GM23338 (cell line): ENCODE measurements at regions not wholly inside any gene's neighbourhood (a gene's known extent, or its start where the extent isn't known, plus 50 kb on each side); places are given as distances from the start of the nearest gene placed in this dataset.

Experiments
- ATAC-seq: fragments of 200-7000 bp; cut with Tn5 transposase; 3 replicates; pipeline ENCODE4 v1.9.1; 2020
- DNase-seq: peaks from one replicate; pipeline ENCODE4 v3.0.0-alpha.2; 2015; ENCODE audit warnings: low spot score
- H2AFZ ChIP-seq: fragments of 200-600 bp; sonication (generic); 2 replicates; pipeline ENCODE4 v1.8.0; 2016; ENCODE audit warnings: antibody characterized with exemption, mild to moderate bottlenecking, moderate library complexity
- H3F3A ChIP-seq: fragments of 200-600 bp; sonication (generic); replicated peaks from 2 replicates; pipeline ENCODE4 v1.8.0; 2017; ENCODE audit warnings: antibody characterized with exemption, mixed run types, low read depth
- H3K27ac ChIP-seq: fragments of 200-600 bp; sonication (generic); 2 replicates; pipeline ENCODE4 v1.6.1; 2016; ENCODE audit warnings: low read depth
- H3K27me3 ChIP-seq: fragments of 200-600 bp; sonication (generic); 2 replicates; pipeline ENCODE4 v1.8.0; 2016; ENCODE audit warnings: mild to moderate bottlenecking, mixed run types, moderate library complexity; ENCODE audit not compliant: insufficient read depth
- H3K36me3 ChIP-seq: fragments of 200-600 bp; sonication (generic); 2 replicates; pipeline ENCODE4 v1.8.0; 2016; ENCODE audit warnings: mild to moderate bottlenecking; ENCODE audit not compliant: insufficient read depth
- H3K4me1 ChIP-seq: fragments of 200-600 bp; sonication (generic); 2 replicates; pipeline ENCODE4 v1.8.0; 2016; ENCODE audit warnings: mild to moderate bottlenecking, moderate library complexity; ENCODE audit not compliant: insufficient read depth
- H3K4me2 ChIP-seq: fragments of 200-600 bp; sonication (generic); 2 replicates; pipeline ENCODE4 v1.7.1; 2017; ENCODE audit warnings: mixed run types
- H3K4me3 ChIP-seq: fragments of 200-600 bp; sonication (generic); 2 replicates; pipeline ENCODE4 v1.6.1; 2016; ENCODE audit warnings: mixed run types
- H3K79me2 ChIP-seq: fragments of 200-600 bp; sonication (generic); replicated peaks from 2 replicates; pipeline ENCODE4 v1.8.0; 2017; ENCODE audit warnings: mild to moderate bottlenecking; ENCODE audit not compliant: insufficient read depth
- H3K9me2 ChIP-seq: fragments of 200-600 bp; sonication (generic); 2 replicates; pipeline ENCODE4 v1.8.0; 2017; ENCODE audit not compliant: insufficient read depth
- H4K20me1 ChIP-seq: fragments of 200-600 bp; sonication (generic); replicated peaks from 2 replicates; pipeline ENCODE4 v1.8.0; 2017; ENCODE audit warnings: mild to moderate bottlenecking; ENCODE audit not compliant: insufficient read depth
- H3K27ac Mint-ChIP-seq: 2 replicates; pipeline ENCODE4 v1.8.0; 2020; ENCODE audit warnings: inconsistent platforms, mild to moderate bottlenecking, moderate library complexity, mixed read lengths
- H3K27me3 Mint-ChIP-seq: 3 replicates; pipeline ENCODE4 v1.8.0; 2022; ENCODE audit warnings: low read depth, mild to moderate bottlenecking, moderate library complexity, mixed read lengths, inconsistent platforms; ENCODE audit not compliant: insufficient read depth, poor library complexity
- H3K36me3 Mint-ChIP-seq: 3 replicates; pipeline ENCODE4 v1.8.0; 2021; ENCODE audit warnings: low read depth, mild to moderate bottlenecking, inconsistent platforms, moderate library complexity, mixed read lengths
- H3K4me1 Mint-ChIP-seq: 3 replicates; pipeline ENCODE4 v1.8.0; 2020; ENCODE audit warnings: mild to moderate bottlenecking, inconsistent platforms, mixed read lengths
- H3K4me3 Mint-ChIP-seq: 3 replicates; pipeline ENCODE4 v1.8.0; 2021; ENCODE audit warnings: moderate library complexity, mild to moderate bottlenecking, inconsistent platforms, mixed read lengths
- H3K9me3 Mint-ChIP-seq: 3 replicates; pipeline ENCODE4 v1.8.0; 2020; ENCODE audit warnings: moderate library complexity, mild to moderate bottlenecking, inconsistent platforms, mixed read lengths
- CREB1 ChIP-seq: fragments of 250-450 bp; sonication (Bioruptor Pico); IDR thresholded peaks from 2 replicates; pipeline ENCODE4 v1.5.0; 2020; ENCODE audit warnings: low read depth, mild to moderate bottlenecking, moderate library complexity
- CTCF ChIP-seq, 2 experiments: fragments of 200-600 bp in 1 of 2; sonication (generic) in 1 of 2; conservative IDR thresholded peaks; 2 replicates each; pipeline versions ENCODE4 v1.5.1 to v1.6.1; 2016 to 2017; ENCODE audit warnings: antibody characterized with exemption in 2 of 2, low read depth in 2 of 2, mild to moderate bottlenecking in 2 of 2, moderate library complexity in 1 of 2
- ETS1 ChIP-seq: IDR thresholded peaks from 2 replicates; pipeline ENCODE4 v1.6.1; 2016; ENCODE audit warnings: antibody characterized with exemption
- EZH2 ChIP-seq: fragments of 200-600 bp; sonication (generic); IDR thresholded peaks from one replicate; pipeline ENCODE4 v1.8.0; 2017; ENCODE audit warnings: antibody characterized with exemption, mild to moderate bottlenecking, low read depth; ENCODE audit not compliant: unreplicated experiment
- EZH2phosphoT487 ChIP-seq: fragments of 200-600 bp; sonication (generic); IDR thresholded peaks from one replicate; pipeline ENCODE4 v1.8.1; 2018; ENCODE audit warnings: antibody characterized with exemption; ENCODE audit not compliant: unreplicated experiment
- NANOG ChIP-seq: IDR thresholded peaks from 2 replicates; pipeline ENCODE4 v1.6.1; 2016; ENCODE audit warnings: antibody characterized with exemption, borderline replicate concordance
- POLR2AphosphoS5 ChIP-seq: IDR thresholded peaks from 2 replicates; pipeline ENCODE4 v1.6.1; 2016; ENCODE audit warnings: antibody characterized with exemption, low read depth
- REST ChIP-seq: IDR thresholded peaks from one replicate; pipeline ENCODE4 v1.6.1; 2018; ENCODE audit warnings: antibody characterized with exemption; ENCODE audit not compliant: unreplicated experiment
- STAT1 ChIP-seq: IDR thresholded peaks from one replicate; pipeline ENCODE4 v1.6.1; 2016; ENCODE audit warnings: antibody characterized with exemption; ENCODE audit not compliant: unreplicated experiment
- ZNF114 ChIP-seq: fragments of 250-450 bp; sonication (Bioruptor Pico); IDR thresholded peaks from 2 replicates; pipeline ENCODE4 v1.5.0; 2020; ENCODE audit warnings: mild to moderate bottlenecking, moderate library complexity
- ZNF331 ChIP-seq: fragments of 250-450 bp; sonication (Bioruptor Pico); IDR thresholded peaks from 2 replicates; pipeline ENCODE4 v1.5.0; 2020; ENCODE audit warnings: low read depth, mild to moderate bottlenecking, moderate library complexity
- ZNF462 ChIP-seq: fragments of 250-450 bp; sonication (Bioruptor Pico); IDR thresholded peaks from 2 replicates; pipeline ENCODE4 v1.5.0; 2020; ENCODE audit warnings: mild to moderate bottlenecking, moderate library complexity

- TF ChIP-seq ETS1 = no peak
- no peak for TF ChIP-seq NANOG
- no peak for TF ChIP-seq STAT1
- TF ChIP-seq ZNF462 (CRISPR knock-in tag) = no peak
- TF ChIP-seq EZH2phosphoT487 = no peak
- TF ChIP-seq CREB1 = no peak
Observed at GRCh38 chr6:77573843-77574242, 79.0 kb upstream of the MEI4 start (continued).

- Histone ChIP-seq H4K20me1 (no peaks in the 10 kb centered on the region), H3F3A (no peaks in the 10 kb centered on the region), H3K4me2 (no peak overlapping the region), H3K27ac (no peak overlapping the region), H3K79me2 (no peaks in the 10 kb centered on the region), H3K36me3 (no peaks in the 10 kb centered on the region), H3K27me3 (no peaks in the 10 kb centered on the region), H2AFZ (no peak overlapping the region), H3K4me1 (no peaks in the 10 kb centered on the region), H3K9me2 (no peaks in the 10 kb centered on the region; the same call in 1 of the 2 replicates), H3K4me3 (no peak overlapping the region)
- Mint-ChIP-seq H3K27me3 (no peaks in the 10 kb centered on the region), H3K4me3 (no peak overlapping the region), H3K27ac (no peak overlapping the region), H3K36me3 (no peaks in the 10 kb centered on the region), H3K4me1 (no peaks in the 10 kb centered on the region), H3K9me3 (no peaks in the 10 kb centered on the region; the same call in 2 of the 3 replicates)
- ATAC-seq (no peak), DNase-seq (no peak)
- no peak for TF ChIP-seq ZNF114 (CRISPR knock-in tag)
- TF ChIP-seq EZH2 = no peak
- TF ChIP-seq CTCF (conservative IDR thresholded peaks at IDR 0.05; ENCODE audit: low read depth in 2 of 2) = no peak
- TF ChIP-seq POLR2AphosphoS5 = no peak
- TF ChIP-seq REST = no peak
- no peak for TF ChIP-seq NANOG
- TF ChIP-seq ETS1 = no peak
- no peak for TF ChIP-seq CREB1
- no peak for TF ChIP-seq EZH2phosphoT487
- TF ChIP-seq ZNF331 (CRISPR knock-in tag) = no peak
Observed at GRCh38 chr6:77587963-77588362, 64.9 kb upstream of the MEI4 start.
